Progenitor cell of endocrine pancreas (in vitro differentiated cells): ENCODE measurements at regions not wholly inside any gene's neighbourhood (a gene's known extent, or its start where the extent isn't known, plus 50 kb on each side); places are given as distances from the start of the nearest gene placed in this dataset.
A peak's percentile ranks its signal among the peaks of the same experiment; 100 is the strongest.

Source experiments
- DNase-seq: peaks from one replicate; pipeline ENCODE4 v3.0.0; 2021; ENCODE audit warnings: low spot score; ENCODE audit not compliant: unreplicated experiment
- H3K27ac Mint-ChIP-seq: 2 replicates; pipeline ENCODE4 v1.8.0; 2021; ENCODE audit warnings: mild to moderate bottlenecking, moderate library complexity, mixed read lengths
- H3K27me3 Mint-ChIP-seq: 2 replicates; pipeline ENCODE4 v1.8.0; 2021; ENCODE audit warnings: mixed read lengths
- H3K36me3 Mint-ChIP-seq: 2 replicates; pipeline ENCODE4 v1.8.0; 2022; ENCODE audit warnings: mixed read lengths; ENCODE audit not compliant: insufficient read depth
- H3K4me1 Mint-ChIP-seq: 2 replicates; pipeline ENCODE4 v1.8.0; 2021; ENCODE audit warnings: low read depth, mixed read lengths
- H3K4me3 Mint-ChIP-seq: 2 replicates; pipeline ENCODE4 v1.8.0; 2021; ENCODE audit warnings: low read depth, mild to moderate bottlenecking, moderate library complexity, mixed read lengths
- H3K9me3 Mint-ChIP-seq: 2 replicates; pipeline ENCODE4 v1.8.0; 2021; ENCODE audit warnings: low read depth, mixed read lengths
- TF ChIP-seq, protein P1 (sequence below): fragments of 200-600 bp; sonication (generic); IDR thresholded peaks from one replicate; pipeline ENCODE4 v1.5.0; 2021; ENCODE audit warnings: antibody characterized with exemption, mild to moderate bottlenecking; ENCODE audit not compliant: unreplicated experiment

- Mint-ChIP-seq H3K4me1 (peaks cover 8% of the 10 kb centered on the region), H3K36me3 (no peaks in the 10 kb centered on the region), H3K27ac (no peak overlapping the region), H3K27me3 (no peaks in the 10 kb centered on the region), H3K9me3 (peaks cover 3% of the 10 kb centered on the region), H3K4me3 (no peak overlapping the region)
- DNase-seq: no peak
- TF ChIP-seq, protein P1, sequence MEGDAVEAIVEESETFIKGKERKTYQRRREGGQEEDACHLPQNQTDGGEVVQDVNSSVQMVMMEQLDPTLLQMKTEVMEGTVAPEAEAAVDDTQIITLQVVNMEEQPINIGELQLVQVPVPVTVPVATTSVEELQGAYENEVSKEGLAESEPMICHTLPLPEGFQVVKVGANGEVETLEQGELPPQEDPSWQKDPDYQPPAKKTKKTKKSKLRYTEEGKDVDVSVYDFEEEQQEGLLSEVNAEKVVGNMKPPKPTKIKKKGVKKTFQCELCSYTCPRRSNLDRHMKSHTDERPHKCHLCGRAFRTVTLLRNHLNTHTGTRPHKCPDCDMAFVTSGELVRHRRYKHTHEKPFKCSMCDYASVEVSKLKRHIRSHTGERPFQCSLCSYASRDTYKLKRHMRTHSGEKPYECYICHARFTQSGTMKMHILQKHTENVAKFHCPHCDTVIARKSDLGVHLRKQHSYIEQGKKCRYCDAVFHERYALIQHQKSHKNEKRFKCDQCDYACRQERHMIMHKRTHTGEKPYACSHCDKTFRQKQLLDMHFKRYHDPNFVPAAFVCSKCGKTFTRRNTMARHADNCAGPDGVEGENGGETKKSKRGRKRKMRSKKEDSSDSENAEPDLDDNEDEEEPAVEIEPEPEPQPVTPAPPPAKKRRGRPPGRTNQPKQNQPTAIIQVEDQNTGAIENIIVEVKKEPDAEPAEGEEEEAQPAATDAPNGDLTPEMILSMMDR: no peak
These were observed 195.0 kb upstream of the RHOBTB1 start for GRCh38 chr10:61138708-61139591.

DNA sequence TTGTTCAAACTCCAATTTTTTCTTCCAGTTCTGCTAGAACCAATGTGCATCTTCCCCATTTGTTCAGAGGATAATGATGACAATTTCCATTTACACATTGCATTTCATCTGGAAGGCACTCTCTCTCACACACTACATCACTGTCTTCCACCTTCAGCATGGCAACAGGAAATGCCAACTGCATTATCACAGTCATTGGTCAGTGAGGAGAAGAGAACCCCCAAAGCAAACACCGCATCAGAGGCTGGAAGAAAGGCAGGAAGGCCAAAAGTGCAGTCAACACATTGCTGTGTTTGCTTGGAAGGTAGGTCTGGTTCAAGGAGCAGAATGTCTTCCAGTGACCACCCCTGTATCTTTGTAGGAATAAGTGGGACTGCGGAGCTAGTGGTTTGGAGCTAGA is 192.2 kb upstream of the RHOBTB1 start:
- Mint-ChIP-seq H3K9me3 (peaks cover 15% of the 10 kb centered on the region), H3K36me3 (no peaks in the 10 kb centered on the region), H3K4me1 (peaks cover 13% of the 10 kb centered on the region), H3K27me3 (no peaks in the 10 kb centered on the region), H3K4me3 (no peak overlapping the region), H3K27ac (no peak overlapping the region)
- TF ChIP-seq, protein P1: no peak
- DNase-seq: no peak

DNA sequence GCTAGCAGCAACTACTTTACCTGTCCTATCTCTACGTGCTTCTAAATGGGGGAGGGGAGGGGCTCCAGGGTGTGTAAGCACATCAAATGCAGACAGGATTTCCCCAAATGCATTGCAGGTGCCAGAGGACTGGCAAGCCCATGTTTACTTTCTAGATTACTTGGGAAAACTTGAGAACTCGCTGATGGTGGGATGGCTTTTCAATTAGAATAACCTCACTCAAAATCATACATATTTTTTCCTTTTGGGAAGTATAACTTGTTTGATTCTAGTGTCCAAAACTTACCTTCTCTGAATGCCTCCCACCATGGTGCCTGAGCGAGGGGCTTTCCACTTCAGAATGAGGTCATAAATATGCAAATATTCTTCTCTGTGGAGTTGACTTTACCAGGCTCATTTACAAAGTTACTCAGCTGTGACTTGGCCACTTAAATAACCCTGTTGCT is 191.3 kb upstream of the RHOBTB1 start:
- Mint-ChIP-seq H3K27me3 (no peaks in the 10 kb centered on the region), H3K4me1 (peaks cover 22% of the 10 kb centered on the region), H3K27ac (no peak overlapping the region), H3K4me3 (no peak overlapping the region), H3K9me3 (peaks cover 15% of the 10 kb centered on the region), H3K36me3 (no peaks in the 10 kb centered on the region)
- TF ChIP-seq, protein P1: no peak
- DNase-seq: no peak

- TF ChIP-seq, protein P1: no peak
- Mint-ChIP-seq H3K27ac (peak overlapping the region; percentile 16), H3K27me3 (no peaks in the 10 kb centered on the region)
These were observed 186.4 kb upstream of the RHOBTB1 start for GRCh38 chr10:61130366-61130765.

DNA sequence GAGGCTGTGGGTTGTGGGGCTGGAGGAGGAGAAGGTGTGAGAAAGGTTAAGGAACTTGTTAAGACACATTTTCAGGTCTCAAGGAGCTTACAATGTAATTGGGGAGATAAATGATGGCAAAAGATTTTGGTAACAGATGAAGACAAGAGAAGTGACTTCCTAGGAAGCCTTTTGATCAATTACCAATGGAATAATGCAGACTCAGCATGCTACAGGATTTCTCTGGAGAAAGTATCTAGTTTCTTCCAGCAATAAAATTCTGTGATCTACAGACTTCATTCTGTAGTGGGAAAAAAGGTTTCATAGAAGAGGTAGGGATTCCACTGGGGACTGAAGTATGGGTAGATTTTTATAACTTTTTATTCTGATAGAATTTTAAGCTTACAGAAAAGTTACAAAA is 184.2 kb upstream of the RHOBTB1 start:
- no peak overlapping the region for H3K27ac Mint-ChIP-seq
- H3K27me3 Mint-ChIP-seq: no peaks in the 10 kb centered on the region
- DNase-seq: no peak
- H3K9me3 Mint-ChIP-seq: peaks cover 8% of the 10 kb centered on the region
- no peak overlapping the region for H3K4me3 Mint-ChIP-seq
- H3K4me1 Mint-ChIP-seq: peaks cover 17% of the 10 kb centered on the region
- TF ChIP-seq, protein P1: no peak
- no peaks in the 10 kb centered on the region for H3K36me3 Mint-ChIP-seq

More at GRCh38 chr10:61130366-61130765, 186.4 kb upstream of the RHOBTB1 start:
- Mint-ChIP-seq H3K9me3 (peaks cover 15% of the 10 kb centered on the region), H3K4me1 (peaks cover 18% of the 10 kb centered on the region), H3K36me3 (no peaks in the 10 kb centered on the region), H3K4me3 (no peak overlapping the region)
- DNase-seq: no peak
